Lung microvascular endothelial cell (primary cell): ENCODE measurements at regions not wholly inside any gene's neighbourhood (a gene's known extent, or its start where the extent isn't known, plus 50 kb on each side); places are given as distances from the start of the nearest gene placed in this dataset.

ENCODE experiments used
- DNase-seq, 2 donors: peaks; one replicate each; pipeline versions ENCODE4 v3.0.0 to v3.0.0-alpha.2; 2010; ENCODE audit warnings: low read depth in 2 of 2

- DNase-seq, result no peak
These were observed 53.6 kb upstream of the EPCAM start for GRCh38 chr2:47315475-47315874.

DNA sequence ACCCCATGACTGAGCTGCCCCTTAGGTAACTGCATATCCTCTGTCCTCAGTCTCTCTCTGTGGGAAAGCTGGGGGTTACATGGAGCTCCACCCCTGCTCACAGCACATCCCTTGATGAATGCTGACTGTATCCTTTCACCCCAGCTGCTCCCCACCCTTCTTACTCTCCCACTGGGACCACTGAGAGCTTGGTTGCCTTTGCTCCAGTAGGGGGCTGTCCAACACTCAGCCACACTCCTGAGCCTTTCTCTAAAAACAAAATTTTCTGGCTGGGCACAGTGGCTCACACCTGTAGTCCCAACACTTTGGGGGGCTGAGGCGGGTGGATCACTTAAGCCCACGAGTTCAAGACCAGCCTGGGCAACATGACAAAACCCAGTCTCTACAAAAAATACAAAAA, 55.4 kb upstream of the EPCAM start:
- no peak for DNase-seq

DNA sequence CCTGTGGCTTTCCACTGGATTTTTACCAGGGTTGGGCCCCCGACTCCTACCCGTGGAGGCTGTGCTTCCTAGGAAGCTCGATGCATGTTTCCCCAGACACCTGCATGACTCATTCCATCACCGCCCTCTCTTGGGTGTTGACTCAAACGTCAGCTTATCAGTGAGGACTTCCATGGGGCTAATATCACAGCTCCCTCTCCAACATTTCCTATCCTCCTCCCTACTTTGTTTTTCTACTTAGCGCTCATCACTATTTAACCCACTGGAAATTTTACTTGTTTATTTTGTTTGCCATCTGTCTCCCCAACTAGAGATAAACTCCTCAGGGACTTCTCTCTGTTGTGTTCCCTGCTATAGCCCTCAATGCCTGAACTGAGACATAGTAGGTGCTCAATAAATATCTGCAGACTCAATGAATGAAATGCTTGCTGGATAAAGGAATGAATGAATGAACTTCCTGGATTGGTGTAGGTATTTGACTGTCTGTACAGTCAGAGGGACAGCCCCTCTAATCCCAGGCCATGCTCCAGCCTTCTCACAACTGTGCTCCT, 55.9 kb upstream of the EPCAM start:
- peak; percentile 20 to 42 for DNase-seq

GRCh38 chr2:47312491-47312850, 56.6 kb upstream of the EPCAM start:
- no peak for DNase-seq

DNA sequence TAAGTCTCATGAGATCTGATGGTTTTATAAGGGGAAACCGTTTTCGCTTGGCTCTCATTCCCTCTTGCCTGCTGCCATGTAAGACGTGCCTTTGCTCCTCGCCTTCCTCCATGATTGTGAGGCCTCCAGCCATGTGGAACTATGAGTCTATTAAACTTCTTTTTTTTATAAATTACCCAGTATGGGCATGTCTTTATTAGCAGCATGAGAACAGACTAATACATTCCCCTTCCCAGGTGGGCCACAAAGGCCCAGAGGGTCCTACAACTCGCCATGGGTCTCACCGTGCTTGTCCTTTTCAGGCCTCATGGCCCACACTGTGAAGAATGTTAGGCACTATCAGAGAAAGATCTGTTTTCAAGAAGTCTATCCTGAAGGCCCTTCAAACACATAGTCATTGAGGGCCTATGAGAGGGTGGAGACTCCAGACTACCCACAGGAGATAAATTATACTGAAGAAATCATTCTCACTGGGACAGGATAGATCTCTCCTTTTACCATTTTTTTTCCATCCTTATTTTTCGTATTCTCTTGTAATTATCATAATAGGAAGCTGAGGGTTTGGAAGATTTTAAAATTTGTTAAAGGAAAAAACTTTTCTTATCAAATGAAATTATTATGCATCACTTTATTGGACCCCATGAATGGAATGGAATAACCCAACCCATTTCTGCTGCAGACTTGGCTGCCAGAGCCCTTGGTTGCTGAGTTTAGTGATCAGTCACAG, 57.2 kb upstream of the EPCAM start:
- DNase-seq, result no peak

- DNase-seq, result no peak
These were observed 58.1 kb upstream of the EPCAM start for GRCh38 chr2:47310801-47311560.

DNA sequence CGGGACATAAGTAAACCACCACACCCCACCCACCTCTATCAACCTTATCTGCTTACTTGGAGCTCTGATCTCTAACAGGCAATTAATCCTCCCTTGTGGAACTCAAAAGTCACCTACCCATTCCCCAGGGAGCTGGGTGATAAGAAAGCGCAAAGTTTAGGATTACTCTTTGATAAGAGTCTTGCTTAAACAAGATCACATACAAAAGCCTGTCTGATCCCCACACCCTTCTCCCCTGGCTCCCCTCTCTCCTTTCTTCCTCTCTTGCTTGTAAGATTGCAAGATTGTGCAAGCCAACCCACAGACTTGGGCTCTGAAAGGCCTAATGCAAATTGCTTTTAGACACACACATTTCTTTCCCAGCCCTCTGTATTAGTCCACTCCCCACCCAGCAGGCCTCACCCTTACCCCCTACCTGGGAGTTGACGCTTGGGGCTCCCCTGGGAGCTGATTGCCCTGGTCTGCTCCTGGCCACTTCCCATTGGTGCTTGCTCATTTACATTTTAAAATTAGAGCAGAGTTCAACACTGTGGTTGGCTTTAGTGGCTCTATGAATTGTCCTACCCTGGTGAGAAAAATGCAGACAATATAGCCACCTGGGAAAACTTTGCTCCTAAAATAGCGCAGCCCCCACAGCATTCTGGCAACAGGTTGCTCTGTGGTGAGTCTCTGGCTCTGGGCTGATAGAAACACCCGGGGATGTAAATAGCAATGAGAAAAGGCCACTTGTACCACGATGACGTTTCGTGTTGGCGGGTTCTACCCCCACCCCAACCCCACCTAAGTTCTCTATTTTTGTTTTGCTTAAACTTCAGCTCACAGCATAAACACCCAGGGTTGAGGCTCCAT, 58.9 kb upstream of the EPCAM start:
- no peak for DNase-seq

- DNase-seq, result no peak
These were observed 59.6 kb upstream of the EPCAM start for GRCh38 chr2:47309472-47309951.

- peak in 1 of 2 donors; percentile 9 for DNase-seq
These were observed 62.0 kb upstream of the EPCAM start for GRCh38 chr2:47307066-47307465.

DNA sequence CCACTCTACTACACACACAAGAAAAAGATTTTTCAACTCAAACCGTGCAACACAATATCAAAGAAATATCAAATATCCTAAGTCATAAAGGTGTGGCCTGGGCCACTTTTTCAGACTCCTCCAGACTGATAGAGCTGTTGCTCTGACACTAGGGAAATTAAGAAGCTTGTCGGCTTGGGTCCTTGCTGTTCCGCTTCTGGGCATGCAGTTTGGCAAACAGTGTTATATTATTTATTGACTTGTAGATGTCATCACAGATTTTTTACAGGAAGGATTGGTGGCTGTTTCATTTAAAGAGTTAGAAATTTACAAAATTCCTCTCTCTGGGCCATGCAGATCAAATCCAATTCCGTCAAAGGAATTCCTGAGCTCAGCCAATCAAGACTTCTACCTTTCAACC, 64.5 kb upstream of the EPCAM start:
- DNase-seq, result no peak

DNA sequence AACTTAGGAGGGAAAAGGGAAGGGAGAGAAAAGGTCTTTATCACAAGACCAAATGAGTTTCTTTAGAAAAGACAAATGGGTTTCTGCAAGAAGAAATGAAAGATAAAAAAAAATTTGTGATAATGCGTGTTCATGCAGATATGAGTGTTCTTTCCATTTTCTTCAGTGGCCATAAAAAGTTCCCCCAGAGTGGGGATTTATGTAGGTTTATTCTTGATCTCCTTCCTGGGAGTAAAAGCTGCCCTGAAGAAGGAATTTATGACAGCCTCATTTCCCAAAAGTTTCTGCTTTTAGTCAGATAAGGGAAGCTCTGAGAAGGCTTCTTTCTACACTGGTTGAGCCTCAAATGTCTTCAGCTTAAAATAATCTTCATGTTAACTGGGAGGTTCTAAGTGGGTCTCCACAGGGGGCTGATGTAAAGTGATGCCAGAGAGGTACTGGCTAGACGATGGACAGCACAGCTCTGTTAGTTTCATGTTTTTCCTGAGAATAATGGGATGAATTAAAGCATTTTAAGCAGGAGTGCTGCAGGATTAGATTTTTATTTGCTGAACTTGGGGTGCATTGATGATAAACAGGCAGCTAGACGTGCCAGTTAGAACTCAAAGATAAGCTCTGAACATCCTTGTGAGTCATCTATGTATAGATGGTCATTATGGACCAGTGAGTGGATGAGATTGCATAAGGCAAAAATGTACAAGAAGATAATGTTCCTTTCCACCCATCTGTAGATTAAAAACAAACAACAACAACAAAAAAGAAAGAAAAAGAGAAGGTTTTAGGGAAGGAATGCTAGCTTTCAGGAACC, 65.6 kb upstream of the EPCAM start:
- no peak for DNase-seq

- no peak for DNase-seq
These were observed 66.8 kb upstream of the EPCAM start for GRCh38 chr2:47302308-47302707.

GRCh38 chr2:47301731-47302130, 67.4 kb upstream of the EPCAM start:
- DNase-seq, result no peak

- no peak for DNase-seq
These were observed 67.9 kb upstream of the EPCAM start for GRCh38 chr2:47301277-47301618.

DNA sequence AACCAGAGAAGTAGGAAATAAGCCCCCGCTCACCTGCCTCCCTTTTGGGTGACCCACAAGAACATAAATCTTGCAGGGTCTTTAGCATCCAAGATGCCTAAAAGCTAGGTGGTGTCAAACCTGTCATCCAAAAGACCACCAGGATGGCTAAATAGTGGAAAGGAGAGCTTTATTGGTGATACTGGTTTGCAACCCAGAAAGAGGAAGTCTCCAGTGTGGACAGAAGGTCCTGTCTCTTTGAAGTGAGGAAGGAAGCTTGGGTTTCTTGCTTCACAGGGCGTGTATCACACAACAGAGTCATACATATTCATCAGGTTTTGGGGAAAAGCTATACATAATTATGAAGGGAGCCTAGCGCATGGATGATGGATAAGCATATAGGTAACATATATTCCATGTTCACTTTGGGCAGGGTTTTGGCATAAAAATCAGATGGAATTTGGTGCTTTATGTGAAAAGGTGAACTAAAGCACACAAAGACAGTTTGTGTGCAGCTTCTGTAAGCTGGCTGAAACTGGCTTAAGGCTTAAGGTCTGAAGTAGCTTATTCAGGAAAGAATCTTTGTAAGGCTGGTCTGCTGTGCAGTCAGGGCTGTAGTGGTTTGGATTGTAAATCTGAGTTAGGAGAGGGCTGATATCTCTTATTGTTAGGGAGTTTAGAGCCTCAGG, 68.4 kb upstream of the EPCAM start:
- DNase-seq, result no peak

GRCh38 chr2:47300081-47300480, 69.0 kb upstream of the EPCAM start:
- DNase-seq, result no peak

DNA sequence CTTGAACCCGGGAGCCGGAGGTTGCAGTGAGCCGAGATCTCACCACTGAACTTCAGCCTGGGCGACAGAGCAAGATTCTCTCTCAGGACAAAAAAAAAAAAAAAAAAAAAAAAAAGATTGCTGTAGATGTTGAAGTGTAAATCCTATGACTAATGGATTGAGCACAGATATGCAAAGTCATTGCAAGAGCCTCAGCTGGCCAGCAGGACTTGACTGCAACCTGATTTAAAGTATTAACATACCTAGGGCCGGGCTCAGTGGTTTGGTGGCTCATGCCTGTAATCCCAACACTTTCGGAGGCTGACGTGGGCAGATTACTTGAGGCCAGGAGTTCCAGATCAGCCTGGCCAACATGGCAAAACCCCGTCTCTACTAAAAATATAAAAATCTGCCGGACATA, 69.6 kb upstream of the EPCAM start:
- DNase-seq, result peak in 1 of 2 donors; percentile 31

GRCh38 chr2:47298771-47299170, 70.3 kb upstream of the EPCAM start:
- DNase-seq, result no peak

DNA sequence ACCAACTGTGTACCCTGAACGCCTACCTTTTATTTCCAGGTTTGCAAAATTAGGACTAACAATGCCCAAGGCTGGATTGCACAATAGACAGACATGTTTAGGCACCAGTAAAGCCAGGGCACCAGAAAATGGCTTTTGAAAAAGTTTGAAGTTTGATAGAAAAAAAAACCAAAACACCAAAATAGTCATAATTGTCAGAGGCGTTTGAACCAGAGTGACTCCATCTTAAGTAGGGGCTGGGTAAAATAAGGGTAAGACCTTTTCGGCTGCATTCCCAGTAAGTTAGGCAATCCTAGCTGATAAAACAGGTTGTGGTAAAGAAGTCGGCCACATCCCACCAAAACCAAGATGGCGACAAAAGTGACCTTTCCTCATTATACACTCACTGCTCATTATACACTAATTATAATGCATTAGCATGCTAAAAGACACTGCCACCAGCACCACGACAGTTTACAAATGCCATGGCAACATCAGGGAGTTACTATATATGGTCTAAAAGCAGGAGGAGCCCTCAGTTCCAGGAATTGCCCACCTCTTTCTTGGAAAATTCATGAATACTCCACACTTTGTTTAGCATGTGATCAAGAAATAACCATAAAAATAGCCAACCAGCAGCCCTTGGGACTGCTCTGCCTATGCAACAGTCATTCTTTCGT, 71.2 kb upstream of the EPCAM start:
- DNase-seq, result no peak
